RWPE1 (cell line): ENCODE measurements at regions not wholly inside any gene's neighbourhood (a gene's known extent, or its start where the extent isn't known, plus 50 kb on each side); places are given as distances from the start of the nearest gene placed in this dataset.

Source experiments
- CTCF ChIA-PET: fragments of 350-600 bp; sonication (Branson Sonifier 250); formaldehyde crosslinking; extraction: SDS; loops from one replicate; lab custom pipeline; 2021; lab: Yijun Ruan, JAX
- POLR2A ChIA-PET: fragments of 400-600 bp; formaldehyde crosslinking; extraction: SDS; loops from one replicate; lab custom pipeline; 2020; ENCODE audit warnings: antibody characterized with exemption; ENCODE audit not compliant: low non-redundant PET; lab: Yijun Ruan, JAX
- DNase-seq: peaks from one replicate; pipeline ENCODE4 v3.0.0; 2012; ENCODE audit warnings: low spot score
- H3K27ac ChIP-seq: fragments of 450-650 bp; 2 replicates; pipeline ENCODE4 v1.5.1; 2017
- CTCF ChIP-seq: fragments of 450-650 bp; conservative IDR thresholded peaks from 2 replicates; pipeline ENCODE4 v1.5.1; 2017; ENCODE audit warnings: low read depth, mild to moderate bottlenecking

DNA sequence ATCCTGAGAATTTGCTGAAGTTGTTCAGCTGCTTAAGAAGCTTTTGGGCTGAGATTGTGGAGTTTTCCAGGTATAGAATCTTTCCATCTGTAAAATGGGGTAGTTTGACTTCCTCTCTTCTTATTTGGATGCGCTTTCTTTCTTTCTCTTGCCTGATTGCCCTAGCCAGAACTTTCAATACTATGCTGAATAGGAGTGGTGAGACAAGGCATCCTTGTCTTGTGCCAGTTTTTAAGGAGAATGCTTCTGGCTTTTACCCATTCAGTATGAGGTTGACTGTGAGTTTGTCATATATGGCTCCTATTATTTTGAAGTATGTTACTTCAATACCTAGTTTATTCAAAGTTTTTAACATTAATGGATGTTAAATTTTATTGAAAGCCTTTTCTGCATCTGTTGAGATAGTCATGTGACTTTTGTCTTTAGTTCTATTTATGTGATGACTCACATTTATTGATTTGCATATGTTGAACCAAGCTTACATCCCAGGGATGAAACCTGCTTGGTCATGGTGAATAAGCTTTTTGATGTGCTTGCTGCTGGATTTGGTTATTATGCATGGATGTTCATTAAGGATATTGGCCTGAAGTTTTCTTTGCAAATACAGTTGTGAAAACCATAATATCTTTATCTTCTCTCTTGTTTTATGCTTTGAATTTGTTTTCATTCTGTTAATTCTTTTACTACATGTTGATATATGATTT lies 573.8 kb upstream of the NDST4 start:
- DNase-seq = no peak
- ChIA-PET CTCF (interaction anchor here (1.0 kb wide), 1 partner anchor 17 kb away, joined by 3 read pairs; no protein-coding TSS in a partner anchor), POLR2A (no interaction called here)
- H3K27ac ChIP-seq = no peak overlapping the region
- TF ChIP-seq CTCF = no peak

- TF ChIP-seq CTCF = no peak
- POLR2A ChIA-PET = no interaction called here
- DNase-seq = no peak
- CTCF ChIA-PET = no interaction called here
- no peak overlapping the region for H3K27ac ChIP-seq
These were observed 565.1 kb upstream of the NDST4 start for GRCh38 chr4:115678425-115678941.

GRCh38 chr4:115675719-115676118 lies 562.3 kb upstream of the NDST4 start:
- POLR2A ChIA-PET = no interaction called here
- DNase-seq = no peak
- CTCF ChIA-PET = no interaction called here
- H3K27ac ChIP-seq = no peak overlapping the region
- TF ChIP-seq CTCF = no peak

DNA sequence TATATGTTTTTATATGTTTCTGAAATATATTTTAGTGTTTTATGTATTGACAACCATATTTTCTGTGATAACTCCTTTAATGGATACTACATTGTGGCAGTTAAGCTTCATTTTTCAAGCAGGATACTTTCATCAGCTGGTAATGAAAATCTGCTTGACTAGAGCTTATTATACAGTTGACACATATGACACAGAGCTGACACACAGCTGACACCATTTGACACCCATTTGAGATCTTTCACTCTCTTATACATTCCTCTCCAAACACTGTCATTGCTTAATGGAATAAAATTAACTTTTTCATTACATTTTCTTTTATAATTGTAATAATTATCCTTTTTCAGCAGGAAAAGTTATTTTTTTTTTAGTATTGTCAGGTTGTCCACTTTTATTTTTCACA lies 561.1 kb upstream of the NDST4 start:
- POLR2A ChIA-PET = no interaction called here
- CTCF ChIA-PET = no interaction called here
- DNase-seq = no peak
- no peak overlapping the region for H3K27ac ChIP-seq
- no peak for TF ChIP-seq CTCF

- CTCF ChIA-PET = no interaction called here
- H3K27ac ChIP-seq = no peak overlapping the region
- no peak for DNase-seq
- no peak for TF ChIP-seq CTCF
- POLR2A ChIA-PET = no interaction called here
These were observed 558.2 kb upstream of the NDST4 start for GRCh38 chr4:115671581-115671980.

GRCh38 chr4:115670930-115671329 lies 557.5 kb upstream of the NDST4 start:
- no peak for DNase-seq
- ChIA-PET POLR2A (no interaction called here), CTCF (no interaction called here)
- TF ChIP-seq CTCF = no peak
- no peak overlapping the region for H3K27ac ChIP-seq
